Psoas muscle (tissue), 7 donors: ENCODE measurements at regions not wholly inside any gene's neighbourhood (a gene's known extent, or its start where the extent isn't known, plus 50 kb on each side); places are given as distances from the start of the nearest gene placed in this dataset.

Experiments used
- ATAC-seq, 4 donors: fragments of 200-7000 bp; cut with Tn5 transposase; one replicate each; pipeline ENCODE4 v1.9.1; 2020; ENCODE audit warnings: moderate library complexity in 3 of 4, mild to moderate bottlenecking in 2 of 4
- DNase-seq, 2 donors: peaks; one replicate each; pipeline ENCODE4 v3.0.0-alpha.2; 2020
- H3K27ac ChIP-seq: fragments of 200-600 bp; one replicate; pipeline ENCODE4 v1.8.0; 2022
- H3K27me3 ChIP-seq, 3 donors: fragments of 200-600 bp in 1 of 3; one replicate each; pipeline versions ENCODE4 v1.6.1 to v1.8.0; 2013 to 2022; ENCODE audit warnings: low read length in 2 of 3, mild to moderate bottlenecking in 2 of 3, moderate library complexity in 1 of 3; ENCODE audit not compliant: insufficient read depth in 3 of 3
- H3K36me3 ChIP-seq, 2 donors: fragments of 200-600 bp in 1 of 2; one replicate each; pipeline versions ENCODE4 v1.6.1 to v1.8.0; 2013 to 2022; ENCODE audit warnings: low read depth in 1 of 2, mild to moderate bottlenecking in 1 of 2, moderate library complexity in 1 of 2; ENCODE audit not compliant: insufficient read depth in 1 of 2
- H3K4me1 ChIP-seq: fragments of 200-600 bp; one replicate; pipeline ENCODE4 v1.8.0; 2022
- H3K4me3 ChIP-seq: fragments of 200-600 bp; one replicate; pipeline ENCODE4 v1.8.0; 2022; ENCODE audit warnings: mild to moderate bottlenecking
- H3K9me3 ChIP-seq: fragments of 200-600 bp; one replicate; pipeline ENCODE4 v1.8.0; 2022
- WGBS, 3 donors: extraction: QIAGEN DNeasy Blood & Tissue Kit; methylation state at CpG; one replicate each; pipeline versions ENCODE4 v1.1.6 to v1.1.7; 2013; 5-methylcytosine and 5-hydroxymethylcytosine counted together
- intact Hi-C, 2 donors: fragments of 100-400 bp; cut with DNase I; formaldehyde crosslinking; loops; one replicate each; pipeline versions ENCODE4 v1.11.0 to v1.14.2; 2022
- TF ChIP-seq, protein P1 (sequence below): fragments of 200-600 bp; IDR thresholded peaks from one replicate; pipeline ENCODE4 v1.8.0; 2022; ENCODE audit warnings: antibody characterized with exemption
- donor health status: healthy with polysubstance abuse.
- donor health status: DM: no; HTN: no; CAD: no; lungs with moderate emphysema.
- donor health status: Bipolar disorder and iron deficiency.
- donor health status: healthy.
- donor health status: DM: yes; HTN: yes; CAD: no.
- donor health status: DM: no; HTN: no; CAD: no.
- donor health status: DM: yes; HTN: yes; CAD: no.

DNA sequence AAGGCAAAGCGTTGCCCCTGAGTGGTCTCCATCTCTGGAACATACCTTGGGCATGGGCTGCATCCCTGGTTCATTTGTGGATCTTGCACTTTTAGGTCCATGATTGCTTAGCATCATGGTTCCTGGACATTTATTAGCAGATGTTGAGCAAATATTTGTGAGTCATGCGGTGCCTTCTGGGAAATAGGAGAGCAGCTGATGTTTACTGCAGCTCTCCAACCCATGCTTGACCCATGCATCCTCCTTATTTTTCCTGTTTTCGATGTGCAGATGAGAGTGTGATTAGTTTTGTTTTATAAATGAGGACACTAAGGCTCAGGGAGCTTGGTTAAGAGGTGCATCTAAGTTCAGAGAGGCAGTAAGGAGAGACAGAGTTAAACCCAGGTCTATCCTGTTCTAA, 253.7 kb downstream of the ICE1 start:
- H3K27ac ChIP-seq, result peak overlapping the region; percentile 36
- WGBS, 3 donors, result 65 to 78% (median 71%) methylated on average over 3 of the region's 3 CpGs
- intact Hi-C loops, result no loop called here

DNA sequence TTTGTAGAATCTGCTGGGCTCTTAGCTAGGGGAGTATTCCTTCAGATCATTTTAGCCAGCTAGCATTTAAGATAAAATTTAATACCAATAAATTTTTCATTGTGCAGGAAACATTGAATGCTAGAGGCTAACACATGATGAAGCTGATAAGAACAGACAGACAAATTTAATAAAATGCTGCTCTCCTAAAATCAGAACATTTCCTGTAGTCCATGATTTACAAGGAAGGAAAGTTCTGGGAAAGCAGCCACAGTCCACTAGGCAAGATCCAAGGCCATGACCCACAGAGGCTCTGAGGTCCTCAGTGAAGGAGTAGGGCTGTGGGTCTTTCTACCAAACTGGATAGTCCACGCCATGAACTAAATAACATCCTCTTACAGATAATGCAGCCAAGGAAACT, 253.0 kb downstream of the ICE1 start:
- peak overlapping the region; percentile 36 for H3K27ac ChIP-seq

More for the DNA sequence above, 253.7 kb downstream of the ICE1 start:
- ATAC-seq (peak in 1 of 4 donors; percentile 38), DNase-seq (no peak)
- H3K9me3 ChIP-seq, result no peaks in the 10 kb centered on the region
- H3K4me3 ChIP-seq, result no peak overlapping the region
- TF ChIP-seq, protein P1, sequence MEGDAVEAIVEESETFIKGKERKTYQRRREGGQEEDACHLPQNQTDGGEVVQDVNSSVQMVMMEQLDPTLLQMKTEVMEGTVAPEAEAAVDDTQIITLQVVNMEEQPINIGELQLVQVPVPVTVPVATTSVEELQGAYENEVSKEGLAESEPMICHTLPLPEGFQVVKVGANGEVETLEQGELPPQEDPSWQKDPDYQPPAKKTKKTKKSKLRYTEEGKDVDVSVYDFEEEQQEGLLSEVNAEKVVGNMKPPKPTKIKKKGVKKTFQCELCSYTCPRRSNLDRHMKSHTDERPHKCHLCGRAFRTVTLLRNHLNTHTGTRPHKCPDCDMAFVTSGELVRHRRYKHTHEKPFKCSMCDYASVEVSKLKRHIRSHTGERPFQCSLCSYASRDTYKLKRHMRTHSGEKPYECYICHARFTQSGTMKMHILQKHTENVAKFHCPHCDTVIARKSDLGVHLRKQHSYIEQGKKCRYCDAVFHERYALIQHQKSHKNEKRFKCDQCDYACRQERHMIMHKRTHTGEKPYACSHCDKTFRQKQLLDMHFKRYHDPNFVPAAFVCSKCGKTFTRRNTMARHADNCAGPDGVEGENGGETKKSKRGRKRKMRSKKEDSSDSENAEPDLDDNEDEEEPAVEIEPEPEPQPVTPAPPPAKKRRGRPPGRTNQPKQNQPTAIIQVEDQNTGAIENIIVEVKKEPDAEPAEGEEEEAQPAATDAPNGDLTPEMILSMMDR, result no peak
- no peaks in the 10 kb centered on the region for H3K36me3 ChIP-seq
- no peaks in the 10 kb centered on the region for H3K4me1 ChIP-seq
- H3K27me3 ChIP-seq, result no peaks in the 10 kb centered on the region

DNA sequence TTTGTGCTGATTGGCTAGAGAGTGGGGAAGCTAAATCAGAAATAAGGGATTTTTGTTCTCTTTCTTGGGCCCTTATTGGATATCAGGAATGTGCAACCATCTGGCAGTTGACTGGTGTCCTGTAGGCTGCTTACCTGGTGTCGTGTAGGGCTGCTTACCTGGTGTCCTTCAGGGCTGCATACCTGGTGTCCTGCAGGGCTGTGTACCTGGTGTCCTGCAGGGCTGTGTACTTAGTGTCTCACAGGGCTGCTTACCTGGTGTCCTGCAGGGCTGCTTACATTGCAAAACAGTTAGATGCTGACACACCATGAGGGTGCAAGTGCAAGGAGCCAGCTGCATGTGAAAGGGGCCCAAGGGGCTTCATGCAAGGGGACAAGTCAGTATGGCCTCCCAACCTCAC, 249.3 kb downstream of the ICE1 start:
- ATAC-seq, result no peak
- 47 to 72% (median 69%) methylated on average over 1 of the region's 1 CpG for WGBS, 3 donors
- TF ChIP-seq, protein P1, result no peak
- H3K9me3 ChIP-seq, result no peaks in the 10 kb centered on the region
- H3K4me1 ChIP-seq, result no peaks in the 10 kb centered on the region
- no peaks in the 10 kb centered on the region for H3K27me3 ChIP-seq
- H3K36me3 ChIP-seq, result no peaks in the 10 kb centered on the region
- DNase-seq, result no peak
- intact Hi-C loops, result no loop called here
- H3K4me3 ChIP-seq, result no peak overlapping the region
- no peak overlapping the region for H3K27ac ChIP-seq

More for the DNA sequence above, 253.0 kb downstream of the ICE1 start:
- intact Hi-C loops, result no loop called here
- ATAC-seq (no peak), DNase-seq (no peak)
- Histone ChIP-seq H3K4me3 (no peak overlapping the region), H3K27me3 (no peaks in the 10 kb centered on the region), H3K9me3 (no peaks in the 10 kb centered on the region), H3K36me3 (no peaks in the 10 kb centered on the region), H3K4me1 (no peaks in the 10 kb centered on the region)
- 71 to 84% (median 74%) methylated on average over 1 of the region's 1 CpG for WGBS, 3 donors
- TF ChIP-seq, protein P1, result no peak

DNA sequence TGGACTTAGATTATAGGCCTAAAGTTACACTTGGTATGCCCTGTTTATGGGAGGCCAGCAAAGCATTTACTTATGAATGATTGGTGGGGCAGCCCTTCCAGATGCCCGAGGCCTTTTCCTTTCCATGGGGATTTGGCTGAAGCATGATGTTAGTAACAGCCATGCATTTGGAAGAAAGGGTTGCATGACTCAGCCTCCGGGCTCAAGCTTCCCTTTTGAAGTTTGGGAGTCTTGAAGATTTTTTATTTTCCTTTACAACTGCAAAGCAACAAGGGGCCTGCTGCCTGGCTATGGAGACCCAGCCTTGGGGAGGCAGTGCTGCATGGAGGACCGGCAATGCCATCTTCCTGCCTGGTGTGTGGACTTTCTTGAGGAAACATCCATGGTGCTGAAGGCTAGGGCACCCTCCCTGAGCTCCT, 244.7 kb downstream of the ICE1 start:
- ATAC-seq (no peak), DNase-seq (no peak)
- TF ChIP-seq, protein P1, result no peak
- Histone ChIP-seq H3K9me3 (no peaks in the 10 kb centered on the region), H3K36me3 (no peaks in the 10 kb centered on the region), H3K27ac (no peak overlapping the region), H3K4me1 (no peaks in the 10 kb centered on the region), H3K27me3 (no peaks in the 10 kb centered on the region), H3K4me3 (no peak overlapping the region)
- WGBS, 3 donors, result 45 to 62% (median 49%) methylated on average over 3 of the region's 3 CpGs
- intact Hi-C loops, result no loop called here

GRCh38 chr5:5666369-5666768, 243.9 kb downstream of the ICE1 start:
- Histone ChIP-seq H3K27me3 (no peaks in the 10 kb centered on the region), H3K4me3 (no peak overlapping the region), H3K36me3 (no peaks in the 10 kb centered on the region), H3K9me3 (no peaks in the 10 kb centered on the region), H3K4me1 (peaks cover 1% of the 10 kb centered on the region), H3K27ac (no peak overlapping the region)
- ATAC-seq (no peak), DNase-seq (no peak)
- WGBS, 3 donors, result 55 to 60% (median 58%) methylated on average over 7 of the region's 7 CpGs
- TF ChIP-seq, protein P1, result no peak
- intact Hi-C loops, result no loop called here
